ENCODE measurements at regions not wholly inside any gene's neighbourhood (a gene's known extent, or its start where the extent isn't known, plus 50 kb on each side); places are given as distances from the start of the nearest gene placed in this dataset.
A peak's percentile ranks its signal among the peaks of the same experiment; 100 is the strongest.

DNA sequence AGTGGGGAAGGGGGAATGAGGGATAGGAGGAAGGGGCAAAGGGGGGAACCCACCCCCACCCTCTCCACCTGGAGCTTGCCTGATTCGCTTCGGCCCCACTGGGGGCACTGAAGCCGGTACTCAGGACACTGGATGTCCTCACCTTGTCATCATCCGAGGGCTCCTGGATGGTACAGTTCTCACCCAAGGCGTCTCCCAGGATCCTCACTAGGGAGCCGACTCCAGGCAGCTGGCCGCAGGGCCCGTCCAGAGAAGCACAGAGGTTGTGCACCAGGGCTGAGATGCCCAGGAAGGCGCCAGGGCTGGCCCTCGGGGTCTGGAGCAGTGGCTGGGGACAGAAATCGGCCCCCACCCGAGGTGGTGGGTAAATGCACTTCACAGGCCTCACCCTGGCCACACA lies 92.3 kb downstream of the LITAF start:
- in situ Hi-C loops (cut with HindIII; ENCODE audit: extremely low pct_ligation_motif_present, low pct_unique_long_range_greater_than_20kb) = no loop called here
- POLR2A ChIA-PET = interaction anchor here (0.8 kb wide), 1 partner anchor 11 kb away, joined by 3 read pairs; no protein-coding TSS in a partner anchor
- intact Hi-C loops (cut with micrococcal nuclease; ENCODE audit: unreplicated experiment) = no loop called here
- H4K20me1 ChIP-seq (ENCODE audit: insufficient read depth, low read length) = no peaks in the 10 kb centered on the region
- H3K4me3 ChIP-seq (replicated peaks in 1 of 3; ENCODE audit: insufficient read depth in 1 of 3, low read depth in 2 of 3, low read length in 3 of 3) = no peak overlapping the region
- no peak overlapping the region for H3K4me2 ChIP-seq (ENCODE audit: low read depth, low read length)
- 61% methylated on average over 9 of the region's 12 CpGs for WGBS (ENCODE audit: low lambda C conversion rate)
- no peaks in the 10 kb centered on the region for H3K27me3 ChIP-seq (ENCODE audit: control insufficient read depth in 1 of 2, insufficient read depth in 2 of 2, low read length in 2 of 2)
- no peak overlapping the region for H2AFZ ChIP-seq (ENCODE audit: low read length)
- H3K27ac ChIP-seq (ENCODE audit: extremely low read length, insufficient read depth, low read length) = no peak overlapping the region
- DNase-seq (ENCODE audit: low spot score) (no peak), FAIRE-seq (no peak), ATAC-seq (peak; percentile 16)
- CTCF ChIA-PET (ENCODE audit: low intra/inter-chr PET ratio, low total read pairs) = no interaction called here
- no peak overlapping the region for H3K9ac ChIP-seq (ENCODE audit: insufficient read depth, low read depth, low read length)
- BruUV-seq (replicated peaks) = no TSS peak
- no peaks in the 10 kb centered on the region for H3K79me2 ChIP-seq (ENCODE audit: insufficient read depth, low read length)
- 0 out of 2 replicates have a peak, but pooled peaks have one; percentile 75 for TF ChIP-seq PCBP1 (IDR thresholded peaks at IDR 0.05; ENCODE audit: borderline replicate concordance, low read depth, low read length)
- TF ChIP-seq, protein P1, sequence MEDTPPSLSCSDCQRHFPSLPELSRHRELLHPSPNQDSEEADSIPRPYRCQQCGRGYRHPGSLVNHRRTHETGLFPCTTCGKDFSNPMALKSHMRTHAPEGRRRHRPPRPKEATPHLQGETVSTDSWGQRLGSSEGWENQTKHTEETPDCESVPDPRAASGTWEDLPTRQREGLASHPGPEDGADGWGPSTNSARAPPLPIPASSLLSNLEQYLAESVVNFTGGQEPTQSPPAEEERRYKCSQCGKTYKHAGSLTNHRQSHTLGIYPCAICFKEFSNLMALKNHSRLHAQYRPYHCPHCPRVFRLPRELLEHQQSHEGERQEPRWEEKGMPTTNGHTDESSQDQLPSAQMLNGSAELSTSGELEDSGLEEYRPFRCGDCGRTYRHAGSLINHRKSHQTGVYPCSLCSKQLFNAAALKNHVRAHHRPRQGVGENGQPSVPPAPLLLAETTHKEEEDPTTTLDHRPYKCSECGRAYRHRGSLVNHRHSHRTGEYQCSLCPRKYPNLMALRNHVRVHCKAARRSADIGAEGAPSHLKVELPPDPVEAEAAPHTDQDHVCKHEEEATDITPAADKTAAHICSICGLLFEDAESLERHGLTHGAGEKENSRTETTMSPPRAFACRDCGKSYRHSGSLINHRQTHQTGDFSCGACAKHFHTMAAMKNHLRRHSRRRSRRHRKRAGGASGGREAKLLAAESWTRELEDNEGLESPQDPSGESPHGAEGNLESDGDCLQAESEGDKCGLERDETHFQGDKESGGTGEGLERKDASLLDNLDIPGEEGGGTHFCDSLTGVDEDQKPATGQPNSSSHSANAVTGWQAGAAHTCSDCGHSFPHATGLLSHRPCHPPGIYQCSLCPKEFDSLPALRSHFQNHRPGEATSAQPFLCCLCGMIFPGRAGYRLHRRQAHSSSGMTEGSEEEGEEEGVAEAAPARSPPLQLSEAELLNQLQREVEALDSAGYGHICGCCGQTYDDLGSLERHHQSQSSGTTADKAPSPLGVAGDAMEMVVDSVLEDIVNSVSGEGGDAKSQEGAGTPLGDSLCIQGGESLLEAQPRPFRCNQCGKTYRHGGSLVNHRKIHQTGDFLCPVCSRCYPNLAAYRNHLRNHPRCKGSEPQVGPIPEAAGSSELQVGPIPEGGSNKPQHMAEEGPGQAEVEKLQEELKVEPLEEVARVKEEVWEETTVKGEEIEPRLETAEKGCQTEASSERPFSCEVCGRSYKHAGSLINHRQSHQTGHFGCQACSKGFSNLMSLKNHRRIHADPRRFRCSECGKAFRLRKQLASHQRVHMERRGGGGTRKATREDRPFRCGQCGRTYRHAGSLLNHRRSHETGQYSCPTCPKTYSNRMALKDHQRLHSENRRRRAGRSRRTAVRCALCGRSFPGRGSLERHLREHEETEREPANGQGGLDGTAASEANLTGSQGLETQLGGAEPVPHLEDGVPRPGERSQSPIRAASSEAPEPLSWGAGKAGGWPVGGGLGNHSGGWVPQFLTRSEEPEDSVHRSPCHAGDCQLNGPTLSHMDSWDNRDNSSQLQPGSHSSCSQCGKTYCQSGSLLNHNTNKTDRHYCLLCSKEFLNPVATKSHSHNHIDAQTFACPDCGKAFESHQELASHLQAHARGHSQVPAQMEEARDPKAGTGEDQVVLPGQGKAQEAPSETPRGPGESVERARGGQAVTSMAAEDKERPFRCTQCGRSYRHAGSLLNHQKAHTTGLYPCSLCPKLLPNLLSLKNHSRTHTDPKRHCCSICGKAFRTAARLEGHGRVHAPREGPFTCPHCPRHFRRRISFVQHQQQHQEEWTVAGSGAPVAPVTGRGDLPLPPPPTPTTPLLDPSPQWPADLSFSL (CRISPR knock-in tag; IDR thresholded peaks at IDR 0.05) = no peak
- no peaks in the 10 kb centered on the region for H3K36me3 ChIP-seq (replicated peaks in 1 of 2; ENCODE audit: control insufficient read depth in 1 of 2, insufficient read depth in 2 of 2, low read length in 2 of 2)
- H3K9me3 ChIP-seq (ENCODE audit: low read length) = no peaks in the 10 kb centered on the region
- H3K4me1 ChIP-seq (ENCODE audit: insufficient read depth, low read length) = peaks cover 54% of the 10 kb centered on the region

Measured in HepG2 (cell line).